HG02588 (cell line): ENCODE measurements at regions not wholly inside any gene's neighbourhood (a gene's known extent, or its start where the extent isn't known, plus 50 kb on each side); places are given as distances from the start of the nearest gene placed in this dataset.
"Not testable (repeated sequence)": the region's sequence is repeated elsewhere in the genome, so short reads cannot be mapped to it uniquely, and the experiment has no call there.

Experiments used
- ATAC-seq: cut with Tn5 transposase; IDR thresholded peaks from one replicate; pipeline ENCODE4 v1.9.1; 2021; ENCODE audit warnings: mild to moderate bottlenecking, moderate library complexity; ENCODE audit not compliant: unreplicated experiment

DNA sequence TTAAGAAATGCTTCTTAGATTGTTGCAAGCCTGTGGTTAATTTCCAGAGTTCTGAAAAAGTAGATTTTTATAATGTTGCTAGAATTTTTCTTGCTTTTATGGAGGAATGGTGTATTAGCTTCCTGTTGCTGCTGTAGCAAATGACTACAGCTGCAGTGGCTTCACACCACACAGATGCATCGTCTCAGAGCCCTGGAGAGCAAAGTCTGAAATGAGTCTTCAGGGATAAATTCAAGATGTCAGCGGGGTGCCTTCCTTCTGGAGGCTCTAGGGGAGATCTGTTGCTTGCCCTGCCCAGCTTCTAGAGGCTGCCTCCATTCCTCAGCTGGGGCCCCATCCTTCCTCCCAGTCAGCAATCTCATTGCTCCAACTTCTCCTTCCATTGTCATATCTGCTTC, 187.8 kb downstream of the ZNF516 start:
- ATAC-seq, result no peak

DNA sequence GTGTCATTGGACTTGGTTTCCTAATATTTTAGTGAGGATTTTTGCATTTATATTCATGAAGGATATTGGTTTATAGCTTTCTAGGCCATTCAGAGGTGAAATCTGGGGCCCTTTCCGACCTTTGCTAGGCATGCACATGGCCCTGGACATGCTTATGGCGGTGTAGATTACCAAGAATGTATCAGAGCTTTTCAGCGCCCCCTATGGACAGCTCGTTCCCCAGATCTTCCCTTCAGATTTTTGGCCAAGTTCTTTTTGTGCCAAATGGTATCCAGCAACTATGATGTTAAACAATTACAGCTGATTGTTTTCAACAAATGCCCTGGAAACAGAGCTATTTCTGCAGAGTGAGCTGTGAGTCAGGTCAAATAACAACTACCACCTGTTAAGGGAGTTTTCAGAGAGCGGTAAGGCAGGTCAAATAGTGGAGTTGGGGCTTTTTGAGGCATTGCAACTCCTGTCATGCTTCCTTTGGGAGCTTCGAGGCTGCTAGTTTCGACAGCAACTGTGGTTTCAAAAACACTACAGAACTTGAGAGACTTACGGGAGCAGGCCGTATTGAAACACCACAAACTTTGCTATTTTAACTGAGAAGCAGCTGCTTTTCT, 188.3 kb downstream of the ZNF516 start:
- ATAC-seq, result no peak

DNA sequence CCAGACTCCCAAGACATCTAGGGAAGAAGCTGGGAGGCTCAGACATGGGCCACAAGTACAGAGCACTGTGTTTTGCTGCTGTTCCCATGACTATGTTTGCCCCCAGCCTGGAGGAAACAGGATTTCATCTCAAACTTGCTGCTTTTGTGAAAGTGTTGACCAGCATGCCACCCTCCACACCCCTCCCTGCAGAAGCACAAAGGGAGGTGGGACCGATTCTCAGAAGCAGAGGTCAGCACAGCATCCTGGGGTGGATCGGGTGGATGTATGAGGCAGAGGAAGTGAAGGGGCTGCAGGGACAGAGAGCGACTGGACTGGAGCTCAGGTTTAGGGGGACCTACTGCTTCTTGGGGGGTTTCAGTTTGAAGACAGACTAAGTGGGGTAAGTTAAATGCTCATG, 209.2 kb downstream of the ZNF516 start:
- ATAC-seq, result no peak

DNA sequence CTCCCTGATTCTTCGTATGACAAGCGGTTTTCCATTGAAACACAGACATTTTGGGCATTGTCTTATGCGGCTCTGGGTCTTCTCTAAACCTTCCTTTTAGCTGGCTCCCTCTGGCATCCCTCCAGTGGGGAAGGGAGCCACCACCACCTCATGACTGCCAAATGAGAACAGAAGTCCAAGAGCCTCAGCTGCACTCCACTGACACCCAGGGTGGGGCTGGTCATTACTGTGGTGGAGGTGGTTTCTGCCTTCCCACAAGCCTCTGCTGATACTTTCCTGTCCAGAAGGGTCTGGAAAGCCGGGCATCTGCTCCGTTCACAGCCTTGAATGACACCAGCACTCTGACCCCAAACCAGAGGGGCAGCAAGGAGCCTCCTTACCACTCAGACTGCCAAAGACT, 213.5 kb downstream of the ZNF516 start:
- ATAC-seq, result no peak

DNA sequence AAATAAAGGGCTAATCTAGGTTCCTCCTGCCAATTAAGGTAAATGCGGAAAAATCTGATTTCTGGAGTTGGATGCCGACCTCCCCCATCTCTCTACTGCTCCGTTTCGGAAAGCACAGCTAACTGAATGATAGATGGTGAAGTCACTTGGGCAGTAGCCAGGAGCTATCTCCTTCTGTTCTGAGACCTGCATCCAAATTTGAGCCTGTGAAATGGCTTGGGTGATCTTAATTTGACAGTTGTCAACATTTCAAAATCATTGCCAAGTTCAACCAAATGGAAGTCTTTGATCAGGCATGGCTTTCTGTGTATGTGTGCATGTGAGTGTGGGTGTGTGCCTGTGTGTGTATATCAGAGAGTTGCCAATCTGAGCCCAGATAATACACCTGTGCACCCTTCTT, 217.2 kb downstream of the ZNF516 start:
- no peak for ATAC-seq

DNA sequence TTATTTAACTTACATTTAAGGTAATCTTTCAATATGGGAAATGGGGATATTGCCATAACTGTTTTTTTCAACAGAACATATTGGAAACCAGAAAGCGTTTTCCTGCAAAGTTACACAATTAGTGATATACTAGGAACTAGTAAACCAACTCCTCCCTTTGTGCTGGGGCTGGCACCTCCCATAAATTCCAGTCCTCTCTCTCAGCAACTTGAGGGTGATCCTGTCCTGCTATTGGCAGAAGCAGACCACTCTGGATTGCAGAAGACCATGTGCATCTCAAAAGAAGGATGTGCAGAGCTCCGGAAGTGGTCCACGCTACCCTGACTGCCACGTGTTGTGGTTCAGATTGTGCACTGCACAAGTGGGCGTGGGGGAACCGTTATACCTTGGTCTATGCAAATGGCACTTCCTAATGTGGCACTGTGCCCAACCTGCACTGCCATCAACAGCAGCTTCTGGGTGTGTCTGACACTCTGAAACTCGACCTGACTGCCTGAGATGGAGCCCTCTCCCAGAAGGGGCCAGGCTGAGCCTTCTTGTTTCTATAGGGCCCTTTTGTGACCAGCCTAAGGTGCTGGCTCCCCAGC, 219.2 kb downstream of the ZNF516 start:
- ATAC-seq, result no peak

DNA sequence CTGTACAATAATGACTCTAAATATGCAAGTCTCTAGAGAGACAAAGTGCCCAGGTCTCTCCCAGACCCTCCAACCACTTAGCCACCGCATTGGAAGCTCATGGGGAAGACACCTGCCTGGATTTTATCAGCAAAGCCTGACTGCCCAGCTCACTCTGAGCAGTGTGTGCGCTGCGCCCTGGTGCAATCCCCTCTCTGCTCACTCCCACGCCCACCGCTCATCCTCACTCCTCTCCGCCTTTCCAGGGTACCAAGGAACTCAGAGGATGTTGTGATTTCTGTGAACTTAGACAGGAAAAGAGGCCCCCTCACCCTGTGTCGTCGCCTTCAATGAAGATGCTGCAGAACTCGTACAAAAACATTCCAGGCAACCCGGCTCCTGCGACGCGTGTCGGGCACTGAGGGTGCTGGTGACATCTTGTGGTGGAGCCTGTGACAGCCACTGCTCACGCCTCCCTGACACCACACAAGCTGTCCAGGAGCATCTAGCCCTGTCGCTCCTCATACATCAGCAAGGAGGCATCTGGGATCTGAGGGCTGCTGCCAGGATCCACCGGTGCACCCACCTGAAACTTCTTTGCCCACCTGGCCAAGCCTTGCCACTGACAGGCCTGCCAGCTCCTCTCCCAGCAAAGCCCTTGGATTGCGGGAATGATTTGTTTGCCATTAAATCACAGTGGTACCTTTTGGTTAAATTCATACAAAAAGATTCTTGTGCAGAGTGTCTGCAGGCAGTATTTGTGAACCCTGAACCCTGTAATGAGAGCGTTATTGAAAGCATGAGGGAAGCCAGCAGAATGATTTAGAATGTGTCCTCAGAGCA, 220.4 kb downstream of the ZNF516 start:
- no peak for ATAC-seq

DNA sequence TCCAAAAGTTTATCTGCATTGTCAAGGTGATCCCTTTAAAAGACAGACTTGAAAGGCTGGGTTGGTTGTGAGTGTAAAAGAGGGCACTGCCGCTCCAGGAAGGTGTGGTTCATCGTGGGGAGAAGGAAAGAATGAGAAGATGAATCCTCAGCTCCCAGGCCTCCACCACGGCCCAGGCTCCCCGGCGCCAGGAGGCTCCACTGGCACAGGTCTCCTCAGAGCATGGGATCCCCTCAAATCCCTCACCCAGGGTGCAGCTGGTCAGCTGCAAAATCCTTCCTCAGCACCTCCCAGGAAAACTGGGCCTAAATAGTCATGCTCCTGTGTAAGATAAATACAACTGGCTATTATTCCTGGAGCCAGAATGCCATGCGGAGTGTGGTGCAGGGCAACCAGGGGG, 221.1 kb downstream of the ZNF516 start:
- ATAC-seq, result no peak

DNA sequence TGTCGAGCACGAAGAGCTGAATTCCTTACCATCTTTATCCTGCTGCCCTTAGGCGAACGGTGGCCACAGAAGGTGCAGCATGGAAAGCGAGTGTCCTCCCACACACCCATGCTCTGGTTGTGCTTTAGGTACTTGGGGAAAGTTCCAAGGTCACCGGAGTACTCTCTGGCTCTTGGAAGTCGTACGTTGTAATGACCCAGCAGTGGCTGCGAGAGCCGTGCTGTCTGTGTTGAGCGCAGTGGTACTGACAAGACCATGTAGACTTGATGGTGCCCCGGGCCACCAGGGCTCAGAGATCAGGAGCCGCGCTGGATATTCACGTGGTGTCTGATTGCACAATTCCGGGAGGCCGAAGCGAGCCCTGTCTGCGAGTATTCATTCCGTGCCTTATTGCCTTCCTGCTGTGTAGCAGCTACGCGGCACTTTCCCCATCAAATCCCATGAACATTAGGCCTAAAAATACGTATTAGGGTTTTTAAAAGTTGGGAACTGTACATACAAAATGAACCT, 222.0 kb downstream of the ZNF516 start:
- ATAC-seq, result no peak

DNA sequence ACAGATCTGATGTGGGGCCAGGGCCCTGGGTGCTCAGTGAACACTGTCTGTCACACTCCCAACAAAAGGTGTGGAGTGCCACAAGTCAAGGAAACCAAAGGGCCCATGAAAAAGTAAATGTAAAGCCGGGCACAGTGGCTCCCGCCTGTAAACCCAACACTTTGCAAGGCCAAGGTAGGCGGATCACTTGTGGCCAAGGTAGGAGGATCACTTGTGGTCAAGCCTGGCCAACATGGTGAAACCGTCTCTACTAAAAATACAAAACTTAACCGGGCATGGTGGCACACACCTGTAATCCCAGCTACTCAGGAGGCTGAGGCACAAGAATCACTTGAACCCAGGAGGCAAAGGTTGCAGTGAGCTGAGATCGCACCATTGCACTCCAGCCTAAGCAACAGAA, 227.6 kb downstream of the ZNF516 start:
- ATAC-seq, result not testable (repeated sequence)

DNA sequence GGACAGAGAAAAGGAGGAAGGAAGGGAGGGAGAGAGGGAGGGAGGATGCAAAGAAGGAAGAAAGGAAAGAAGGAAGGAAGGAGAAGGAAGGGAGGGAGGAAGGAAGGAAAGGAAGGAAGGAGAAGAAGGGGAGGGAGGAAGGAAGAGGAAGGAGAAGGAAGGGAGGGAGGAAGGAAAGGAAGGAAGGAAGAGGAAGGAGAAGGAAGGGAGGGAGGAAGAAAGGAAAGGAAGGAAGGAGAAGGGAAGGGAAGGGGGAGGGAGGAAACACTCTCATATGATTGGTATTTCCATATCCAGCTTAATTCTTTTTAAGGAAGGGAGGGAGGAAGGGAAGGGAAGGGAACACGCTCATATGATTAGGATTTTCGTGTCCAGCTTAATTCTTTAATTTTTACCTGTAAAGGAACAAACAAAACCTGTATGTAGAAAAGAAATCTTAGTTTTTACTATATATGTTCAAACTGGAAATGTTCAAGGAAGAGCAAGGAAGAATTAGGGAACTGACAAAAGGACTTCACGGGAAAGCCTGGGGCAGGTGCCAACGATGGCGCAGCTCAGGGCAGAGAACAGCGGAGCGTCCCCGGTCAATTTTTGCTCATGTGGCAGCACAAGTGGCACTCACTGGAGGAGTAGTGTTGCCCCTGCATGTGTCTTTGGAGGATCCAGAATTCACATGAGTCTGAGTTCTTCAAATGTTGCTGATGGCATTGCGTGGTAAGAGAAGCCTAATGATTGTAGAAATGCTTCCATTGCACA, 228.6 kb downstream of the ZNF516 start:
- ATAC-seq, result no peak

DNA sequence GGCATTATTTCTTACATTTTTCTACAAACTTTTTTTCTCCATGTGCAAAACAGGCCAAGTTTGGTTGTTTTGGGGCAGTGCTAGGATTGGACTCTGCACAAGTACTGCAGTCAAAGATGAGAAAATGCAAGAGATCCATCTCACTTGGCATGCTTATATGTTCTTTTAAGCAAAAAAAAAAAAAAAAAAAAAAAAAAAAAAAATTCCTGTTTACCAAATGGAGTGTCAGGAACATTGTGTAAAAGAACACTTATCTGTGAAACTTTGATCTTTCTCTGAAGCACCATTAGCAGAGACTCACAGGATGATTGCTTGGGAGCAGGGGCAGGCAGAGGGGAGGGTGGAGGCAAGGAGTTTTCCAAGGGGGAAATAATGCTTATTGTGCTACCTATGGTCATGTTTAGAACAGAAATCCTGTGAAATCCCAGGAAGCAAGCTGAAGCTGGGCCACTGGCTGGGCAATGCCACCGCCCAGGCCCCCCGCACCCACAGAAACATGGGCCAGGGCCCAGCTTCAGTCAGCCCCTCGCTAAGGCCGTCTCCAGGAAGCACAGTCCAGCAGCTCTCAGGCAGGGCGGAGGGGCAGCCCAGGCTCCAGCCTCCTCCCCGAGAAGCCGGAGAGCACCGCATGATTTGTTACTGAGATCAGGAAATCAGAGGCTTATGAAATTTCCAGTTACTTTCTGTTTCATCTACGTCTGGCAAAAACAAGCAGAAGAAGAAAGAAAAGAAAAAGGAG, 229.4 kb downstream of the ZNF516 start:
- ATAC-seq, result no peak

DNA sequence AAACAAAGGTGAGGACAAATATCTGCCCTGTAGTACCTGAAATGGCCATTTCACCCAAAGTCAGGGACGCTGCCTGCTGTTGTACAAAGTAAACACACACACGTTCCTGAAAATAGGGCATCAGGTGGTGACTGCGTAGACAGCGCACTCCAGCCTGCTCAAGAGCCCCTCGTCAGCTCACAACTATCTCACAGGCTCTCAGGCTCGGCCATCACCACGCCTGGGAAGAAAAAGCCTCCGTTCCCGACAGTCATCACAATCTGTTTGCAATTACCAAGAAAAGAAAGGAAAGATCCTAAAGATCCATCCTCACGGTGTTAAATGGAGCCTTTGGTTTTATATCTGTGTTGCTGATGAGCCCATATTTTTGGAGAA, 230.2 kb downstream of the ZNF516 start:
- ATAC-seq, result no peak

DNA sequence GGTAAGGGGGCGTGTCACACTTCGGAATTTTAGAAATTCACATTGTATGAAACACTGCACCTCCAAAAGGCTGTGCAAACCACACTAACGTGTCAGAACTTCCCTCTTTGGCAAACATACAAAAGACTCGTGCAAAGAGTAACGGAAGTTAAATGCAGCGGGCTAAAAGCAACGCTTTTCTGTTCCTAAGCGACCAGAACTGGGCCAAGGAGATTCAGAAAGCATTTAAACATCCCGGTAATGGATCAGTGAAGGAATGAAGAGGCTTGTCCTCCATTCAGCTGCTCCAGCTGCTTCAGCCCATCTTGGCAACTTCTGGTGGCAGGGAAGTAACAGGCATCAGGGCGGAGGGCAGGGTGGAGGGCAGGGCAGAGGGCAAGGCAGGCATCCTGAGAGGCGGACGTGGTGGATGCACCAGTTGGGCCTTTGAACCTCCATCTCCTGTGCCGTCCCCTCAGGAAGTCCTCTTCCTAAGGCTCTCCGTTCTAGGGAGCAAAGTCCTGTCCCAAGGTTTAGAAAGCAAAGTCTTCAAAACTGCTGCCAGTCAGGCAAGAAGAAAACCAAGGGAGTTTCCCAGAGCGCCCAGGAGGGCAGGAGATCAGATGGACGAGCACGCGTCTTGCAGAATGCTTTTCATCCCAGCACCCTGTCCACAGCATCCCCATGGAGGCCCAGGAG, 230.7 kb downstream of the ZNF516 start:
- ATAC-seq, result no peak

DNA sequence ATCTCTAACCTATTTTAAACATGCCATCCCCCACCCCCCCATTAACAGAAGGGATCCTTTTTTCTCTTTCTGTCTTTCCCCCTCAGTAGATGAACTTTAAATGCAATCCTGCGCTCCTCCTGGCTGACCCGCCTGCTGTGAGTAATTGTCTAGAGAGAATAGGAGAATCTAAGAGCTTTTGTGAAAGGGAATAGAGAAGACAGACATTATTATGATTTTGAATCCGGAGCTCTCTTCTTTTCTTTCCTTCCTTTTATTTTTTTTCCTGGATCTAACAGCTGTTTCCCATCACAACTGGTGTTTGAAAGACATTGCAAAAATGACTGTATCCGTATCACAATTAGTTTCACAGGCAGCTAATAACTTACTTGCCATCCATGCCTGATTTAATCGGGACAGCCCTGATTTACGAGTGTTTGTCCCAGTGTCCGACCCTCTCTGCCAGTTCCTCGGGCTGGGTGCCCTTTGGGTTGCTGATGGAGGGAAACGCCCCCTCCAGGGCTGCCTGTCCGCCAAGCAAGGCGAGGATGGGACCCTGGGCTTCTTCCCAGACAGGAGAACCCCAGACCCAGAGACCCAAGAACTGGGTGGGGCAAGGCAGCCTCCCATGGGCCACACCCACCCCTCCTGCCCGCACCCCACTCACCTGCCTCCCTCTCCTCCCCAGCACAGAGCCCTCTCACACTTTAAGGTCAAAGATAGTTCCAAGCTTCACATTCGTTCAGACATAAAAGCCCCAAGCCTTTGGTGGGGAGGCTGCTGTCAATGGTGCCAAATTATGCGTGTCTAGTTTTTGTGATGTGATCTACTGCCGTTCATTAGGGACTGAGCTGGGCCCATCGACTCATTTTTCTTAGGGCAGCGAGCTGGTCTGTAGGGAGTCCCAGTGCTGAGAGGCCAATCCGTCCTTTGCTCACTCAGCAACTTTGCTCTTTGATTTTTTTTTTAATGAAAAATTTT, 231.7 kb downstream of the ZNF516 start:
- ATAC-seq, result no peak

DNA sequence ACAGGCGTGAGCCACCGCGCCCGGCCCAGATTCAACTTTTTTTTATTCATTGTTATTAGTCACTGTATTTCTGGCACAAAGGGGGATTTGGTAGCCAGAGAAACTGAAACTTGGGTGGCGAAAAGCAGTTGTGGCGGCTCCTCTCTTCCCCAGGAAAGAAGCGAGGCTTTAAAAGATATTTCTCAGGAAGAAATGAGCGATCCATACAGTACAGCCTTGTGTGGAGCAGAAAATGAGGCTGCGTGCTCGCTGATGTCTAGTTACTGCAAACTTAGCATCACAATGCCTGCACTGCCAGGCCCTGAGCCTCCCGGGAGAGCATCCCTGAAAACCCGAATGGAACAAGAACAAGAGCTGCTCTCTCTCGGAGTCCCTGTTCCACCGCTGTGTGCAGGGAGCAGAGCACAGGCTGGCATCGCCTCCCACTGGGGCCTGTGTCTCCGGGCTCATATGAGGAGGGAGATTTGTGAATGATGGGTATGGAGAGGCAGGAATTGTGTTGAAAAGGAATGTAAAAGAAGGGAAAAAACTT, 234.0 kb downstream of the ZNF516 start:
- no peak for ATAC-seq

DNA sequence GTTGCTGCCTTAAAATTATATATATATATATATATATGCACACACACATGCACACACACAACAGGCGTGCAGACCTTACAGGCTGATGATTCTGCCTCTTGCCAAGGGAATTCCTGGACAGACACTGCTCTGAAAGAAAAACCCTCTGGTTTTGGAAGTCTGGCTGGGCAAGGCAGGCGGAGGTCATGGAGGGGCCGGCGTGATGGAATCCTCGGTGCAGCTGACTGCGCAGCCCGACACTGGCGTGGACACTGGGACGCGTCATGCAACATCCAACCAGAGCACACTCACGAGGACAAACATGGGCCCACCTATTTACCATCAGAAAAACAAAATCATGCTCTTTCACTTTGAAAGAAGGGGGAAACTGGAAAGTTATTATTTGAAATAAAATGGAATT, 235.3 kb downstream of the ZNF516 start:
- ATAC-seq, result no peak

DNA sequence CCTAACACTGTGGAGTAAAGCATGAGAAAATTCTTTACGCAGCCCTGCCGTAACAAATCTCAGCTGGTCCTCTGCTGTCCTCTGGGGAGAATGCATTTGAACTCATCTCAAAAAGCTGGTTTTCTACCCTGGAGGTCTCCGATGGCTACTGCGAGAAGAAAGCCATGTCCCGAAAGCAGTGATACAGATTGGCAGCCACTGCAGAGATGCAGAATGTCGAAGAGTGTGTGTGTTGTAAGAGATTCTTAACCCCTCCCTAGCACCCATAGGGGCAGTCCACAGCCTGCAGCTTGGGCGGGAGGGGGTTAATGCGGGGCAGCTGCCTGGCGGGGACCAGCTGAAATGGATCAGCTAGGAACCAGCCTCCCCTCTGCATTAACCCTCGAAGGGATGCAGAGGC, 235.9 kb downstream of the ZNF516 start:
- ATAC-seq, result no peak

DNA sequence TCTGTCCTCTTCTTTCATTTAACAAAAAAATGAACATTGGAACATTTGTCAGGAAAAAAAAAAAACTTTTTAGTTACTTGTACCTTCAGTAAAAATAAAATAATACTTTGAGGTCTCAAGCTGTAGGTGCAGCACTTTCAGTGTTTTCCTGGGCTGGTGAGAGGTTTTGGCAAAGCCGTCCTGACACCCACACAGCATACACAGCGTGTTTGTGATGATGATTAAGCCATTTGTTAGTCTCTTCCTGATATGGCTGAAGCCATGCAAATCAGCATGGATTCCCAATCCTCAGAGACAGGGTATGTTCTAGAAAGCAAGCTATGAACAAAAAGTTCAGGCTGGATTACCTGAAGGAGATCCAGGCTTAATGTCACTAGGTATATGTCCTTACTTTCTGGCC, 236.8 kb downstream of the ZNF516 start:
- no peak for ATAC-seq
